GM20431 (cell line): ENCODE measurements at regions not wholly inside any gene's neighbourhood (a gene's known extent, or its start where the extent isn't known, plus 50 kb on each side); places are given as distances from the start of the nearest gene placed in this dataset.

Experiments
- in situ Hi-C: fragments of 300-500 bp; cut with MseI, MboI; formaldehyde crosslinking; loops from one replicate; pipeline ENCODE4 v1.15.0; 2020; ENCODE audit warnings: low sequenced_read_pairs; ENCODE audit not compliant: unreplicated experiment

- in situ Hi-C loops: no loop called here
Measured at GRCh38 chr4:123299212-123299691, 97.3 kb upstream of the SPRY1 start.

- in situ Hi-C loops: no loop called here
Measured at GRCh38 chr4:123300222-123301039, 96.2 kb upstream of the SPRY1 start.

- in situ Hi-C loops: no loop called here
Measured at GRCh38 chr4:123301923-123302322, 94.7 kb upstream of the SPRY1 start.

GRCh38 chr4:123304151-123304964, 92.2 kb upstream of the SPRY1 start:
- in situ Hi-C loops: no loop called here

GRCh38 chr4:123305736-123306135, 90.9 kb upstream of the SPRY1 start:
- in situ Hi-C loops: no loop called here

GRCh38 chr4:123306769-123307168, 89.8 kb upstream of the SPRY1 start:
- in situ Hi-C loops: no loop called here

GRCh38 chr4:123308667-123309066, 87.9 kb upstream of the SPRY1 start:
- in situ Hi-C loops: no loop called here

- in situ Hi-C loops: no loop called here
Measured at GRCh38 chr4:123312116-123312515, 84.5 kb upstream of the SPRY1 start.

GRCh38 chr4:123312951-123313592, 83.5 kb upstream of the SPRY1 start:
- in situ Hi-C loops: no loop called here

- in situ Hi-C loops: no loop called here
Measured at GRCh38 chr4:123315617-123316016, 81.0 kb upstream of the SPRY1 start.

- in situ Hi-C loops: no loop called here
Measured at GRCh38 chr4:123317211-123317610, 79.4 kb upstream of the SPRY1 start.

GRCh38 chr4:123319639-123320038, 77.0 kb upstream of the SPRY1 start:
- in situ Hi-C loops: no loop called here

- in situ Hi-C loops: no loop called here
Measured at GRCh38 chr4:123323998-123324397, 72.6 kb upstream of the SPRY1 start.

GRCh38 chr4:123325241-123325681, 71.3 kb upstream of the SPRY1 start:
- in situ Hi-C loops: no loop called here

- in situ Hi-C loops: no loop called here
Measured at GRCh38 chr4:123327346-123327745, 69.2 kb upstream of the SPRY1 start.

GRCh38 chr4:123327846-123328429, 68.7 kb upstream of the SPRY1 start:
- in situ Hi-C loops: no loop called here

GRCh38 chr4:123338715-123339114, 57.9 kb upstream of the SPRY1 start:
- in situ Hi-C loops: no loop called here

GRCh38 chr4:123339507-123340380, 56.9 kb upstream of the SPRY1 start:
- in situ Hi-C loops: no loop called here

- in situ Hi-C loops: no loop called here
Measured at GRCh38 chr4:123340381-123340701, 56.3 kb upstream of the SPRY1 start.
